ENCODE measurements at regions not wholly inside any gene's neighbourhood (a gene's known extent, or its start where the extent isn't known, plus 50 kb on each side); places are given as distances from the start of the nearest gene placed in this dataset.

- TF ChIP-seq ZNF354B (CRISPR knock-in tag; IDR thresholded peaks at IDR 0.05) (no peak), HCFC1 (IDR thresholded peaks at IDR 0.05; ENCODE audit: low read depth, low read length) (no peak), ZNF384 (IDR thresholded peaks at IDR 0.05; ENCODE audit: low read depth, low read length) (peak; percentile 93), ILF3 (IDR thresholded peaks at IDR 0.05; ENCODE audit: borderline replicate concordance) (no peak), SPI1 (IDR thresholded peaks at IDR 0.05; ENCODE audit: borderline replicate concordance, low read depth, low read length) (peak; percentile 98), PURB (CRISPR knock-in tag; IDR thresholded peaks at IDR 0.05; ENCODE audit: low read depth) (no peak), NONO (IDR thresholded peaks at IDR 0.05; ENCODE audit: low read depth in 2 of 2, low read length in 1 of 2) (no peak), PKNOX1 (IDR thresholded peaks at IDR 0.05) (no peak), RFX1 (IDR thresholded peaks at IDR 0.05) (no peak), ZBTB40 (IDR thresholded peaks at IDR 0.05) (peak; percentile 77), ZBTB40 (CRISPR knock-in tag; IDR thresholded peaks at IDR 0.05) (no peak), ZNF395 (CRISPR knock-in tag; IDR thresholded peaks at IDR 0.05) (no peak), BHLHE40 (IDR thresholded peaks at IDR 0.05; ENCODE audit: low read length) (no peak)
- TF ChIP-seq, protein P1, sequence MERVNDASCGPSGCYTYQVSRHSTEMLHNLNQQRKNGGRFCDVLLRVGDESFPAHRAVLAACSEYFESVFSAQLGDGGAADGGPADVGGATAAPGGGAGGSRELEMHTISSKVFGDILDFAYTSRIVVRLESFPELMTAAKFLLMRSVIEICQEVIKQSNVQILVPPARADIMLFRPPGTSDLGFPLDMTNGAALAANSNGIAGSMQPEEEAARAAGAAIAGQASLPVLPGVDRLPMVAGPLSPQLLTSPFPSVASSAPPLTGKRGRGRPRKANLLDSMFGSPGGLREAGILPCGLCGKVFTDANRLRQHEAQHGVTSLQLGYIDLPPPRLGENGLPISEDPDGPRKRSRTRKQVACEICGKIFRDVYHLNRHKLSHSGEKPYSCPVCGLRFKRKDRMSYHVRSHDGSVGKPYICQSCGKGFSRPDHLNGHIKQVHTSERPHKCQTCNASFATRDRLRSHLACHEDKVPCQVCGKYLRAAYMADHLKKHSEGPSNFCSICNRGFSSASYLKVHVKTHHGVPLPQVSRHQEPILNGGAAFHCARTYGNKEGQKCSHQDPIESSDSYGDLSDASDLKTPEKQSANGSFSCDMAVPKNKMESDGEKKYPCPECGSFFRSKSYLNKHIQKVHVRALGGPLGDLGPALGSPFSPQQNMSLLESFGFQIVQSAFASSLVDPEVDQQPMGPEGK (CRISPR knock-in tag; IDR thresholded peaks at IDR 0.05; ENCODE audit: borderline replicate concordance): no peak
Measured at GRCh38 chr5:68408345-68408871, 192.9 kb downstream of the PIK3R1 start (continued).

Measured in K562 (cell line).